Sigmoid colon (tissue), 3 donors: ENCODE measurements at regions not wholly inside any gene's neighbourhood (a gene's known extent, or its start where the extent isn't known, plus 50 kb on each side); places are given as distances from the start of the nearest gene placed in this dataset.
"Not testable (repeated sequence)": the region's sequence is repeated elsewhere in the genome, so short reads cannot be mapped to it uniquely, and the experiment has no call there.

Source experiments
- CTCF ChIP-seq, 4 experiments: fragments of 450-650 bp in 3 of 4; fragments of 200-600 bp in 1 of 4; IDR thresholded peaks; one replicate each; pipeline ENCODE4 v1.5.1; 2016 to 2019; ENCODE audit warnings: antibody characterized with exemption in 4 of 4, mild to moderate bottlenecking in 3 of 4, moderate library complexity in 2 of 4
- POLR2A ChIP-seq, 2 donors: fragments of 450-650 bp; IDR thresholded peaks; one replicate each; pipeline ENCODE4 v1.6.1; 2016; ENCODE audit warnings: antibody characterized with exemption in 2 of 2, mild to moderate bottlenecking in 2 of 2, moderate library complexity in 2 of 2

- not testable (repeated sequence) for TF ChIP-seq CTCF, POLR2A (IDR thresholded peaks at IDR 0.05)
Measured at GRCh38 chr7:65062566-65062965, 56.1 kb upstream of the ERV3-1 start.
